Pulmonary artery endothelial cell (primary cell): ENCODE measurements at regions not wholly inside any gene's neighbourhood (a gene's known extent, or its start where the extent isn't known, plus 50 kb on each side); places are given as distances from the start of the nearest gene placed in this dataset.

ENCODE experiments used
- DNase-seq: peaks from one replicate; pipeline ENCODE4 v3.0.0-alpha.2; 2011; ENCODE audit warnings: low read depth, low spot score

DNA sequence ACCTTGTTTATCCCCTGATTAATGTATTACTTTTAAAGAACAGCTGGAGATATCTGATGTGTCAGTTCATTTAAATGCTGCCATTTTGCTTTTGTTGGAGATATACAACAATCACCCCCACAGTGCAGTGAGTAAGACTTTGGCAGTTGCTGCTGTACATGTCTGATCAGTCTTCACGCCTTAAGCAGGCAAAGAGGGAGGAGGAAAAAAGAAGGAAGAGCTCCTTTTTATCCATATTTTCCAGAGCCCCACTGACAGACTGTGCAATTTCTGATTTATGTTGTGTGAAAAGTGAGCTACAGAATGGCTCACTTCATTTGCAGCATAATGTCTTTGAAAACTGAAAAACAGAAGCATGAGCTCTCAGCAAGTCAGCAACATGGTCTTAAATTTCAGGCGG lies 319.7 kb upstream of the LRIG3 start:
- no peak for DNase-seq

DNA sequence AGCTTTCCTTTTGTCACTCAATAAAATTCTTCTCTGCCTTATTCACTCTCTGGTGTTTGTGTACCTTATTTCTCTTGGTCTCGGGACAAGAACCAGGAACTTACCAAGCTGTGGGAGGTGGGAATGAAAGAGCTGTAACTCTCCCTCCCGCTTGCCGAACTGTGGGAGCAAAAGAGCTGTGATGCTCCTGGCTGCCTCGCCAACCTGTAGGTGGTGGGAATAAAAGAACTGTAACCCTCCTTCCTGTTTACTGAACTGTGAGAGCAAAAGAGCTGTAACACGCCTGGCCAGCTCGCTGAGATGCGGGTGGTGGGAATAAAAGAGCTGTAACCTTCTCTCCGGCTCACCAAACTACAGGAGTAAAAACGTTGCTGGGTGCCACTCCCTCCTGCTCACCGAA lies 314.1 kb upstream of the LRIG3 start:
- no peak for DNase-seq

DNA sequence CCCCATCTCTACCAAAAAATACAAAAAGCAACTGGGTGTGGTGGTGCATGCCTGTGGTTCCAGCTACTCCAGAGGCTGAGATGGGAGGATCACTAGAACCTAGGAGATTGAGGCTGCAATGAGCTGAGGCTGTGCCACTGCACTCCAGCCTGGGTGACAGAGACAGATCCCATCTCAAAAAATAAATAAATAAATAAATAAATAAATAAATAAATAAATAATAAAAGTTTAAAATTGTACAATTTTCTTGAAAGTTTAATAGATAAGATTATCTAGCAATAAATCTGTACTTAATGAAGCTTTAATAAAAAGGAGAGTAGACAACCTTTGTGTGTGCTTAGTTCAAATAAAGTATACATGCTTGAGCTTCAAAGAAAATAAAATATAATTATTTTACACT lies 310.0 kb upstream of the LRIG3 start:
- no peak for DNase-seq

DNA sequence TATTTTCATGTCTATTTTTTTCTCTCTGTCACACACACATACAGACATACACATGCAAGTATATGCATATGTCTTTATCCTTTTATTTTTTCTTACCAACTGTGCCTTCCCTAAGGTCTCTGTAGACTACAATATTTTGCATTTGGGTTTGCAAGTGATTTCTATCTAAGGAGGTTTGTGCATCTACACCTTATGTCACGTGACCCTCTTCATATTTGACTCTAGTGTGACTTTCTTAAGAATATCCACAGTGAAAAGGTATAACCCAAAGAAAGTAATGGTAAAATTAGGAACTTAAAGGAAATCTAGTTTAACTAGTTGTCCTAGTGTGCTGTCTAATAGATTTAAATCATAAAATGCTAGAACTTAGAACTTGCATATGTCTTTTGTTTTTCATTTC lies 298.8 kb upstream of the LRIG3 start:
- no peak for DNase-seq

DNA sequence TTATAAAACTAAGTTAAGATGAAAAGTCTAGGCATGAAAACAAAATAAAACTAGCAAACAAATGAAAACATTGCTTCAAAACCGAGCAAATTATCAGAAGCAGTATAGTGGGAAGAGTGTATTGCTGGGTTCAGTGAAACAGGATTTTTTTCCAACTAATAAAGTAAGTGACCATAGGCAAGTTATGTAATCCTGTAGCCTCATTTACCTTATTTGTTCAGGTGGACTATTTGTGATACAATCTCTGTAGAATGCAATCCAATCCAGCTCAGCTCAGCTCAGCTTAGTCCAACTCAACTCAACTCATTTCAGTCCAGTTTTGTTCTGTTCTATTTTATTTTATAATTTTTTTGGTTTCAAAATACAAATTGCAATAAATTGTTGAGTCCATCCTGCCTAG lies 276.7 kb upstream of the LRIG3 start:
- no peak for DNase-seq

DNA sequence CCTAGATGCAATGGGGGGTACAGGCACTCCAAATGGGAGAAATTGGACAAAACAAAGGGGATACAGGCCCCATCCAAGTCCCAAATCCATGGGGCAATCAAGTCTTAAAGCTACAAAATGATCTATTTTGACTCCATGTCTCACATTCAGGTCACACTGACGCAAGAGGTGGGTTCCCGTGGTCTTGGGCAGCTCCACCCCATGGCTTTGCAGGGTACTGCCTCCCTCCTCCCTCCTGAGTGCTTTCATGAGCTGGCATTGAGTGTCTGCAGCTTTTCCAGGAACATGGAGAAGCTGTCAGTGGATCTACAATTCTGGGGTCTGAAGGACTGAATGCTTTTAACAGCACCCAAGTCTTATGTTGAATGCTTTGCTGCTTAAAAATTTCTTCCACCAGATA lies 274.5 kb upstream of the LRIG3 start:
- no peak for DNase-seq

DNA sequence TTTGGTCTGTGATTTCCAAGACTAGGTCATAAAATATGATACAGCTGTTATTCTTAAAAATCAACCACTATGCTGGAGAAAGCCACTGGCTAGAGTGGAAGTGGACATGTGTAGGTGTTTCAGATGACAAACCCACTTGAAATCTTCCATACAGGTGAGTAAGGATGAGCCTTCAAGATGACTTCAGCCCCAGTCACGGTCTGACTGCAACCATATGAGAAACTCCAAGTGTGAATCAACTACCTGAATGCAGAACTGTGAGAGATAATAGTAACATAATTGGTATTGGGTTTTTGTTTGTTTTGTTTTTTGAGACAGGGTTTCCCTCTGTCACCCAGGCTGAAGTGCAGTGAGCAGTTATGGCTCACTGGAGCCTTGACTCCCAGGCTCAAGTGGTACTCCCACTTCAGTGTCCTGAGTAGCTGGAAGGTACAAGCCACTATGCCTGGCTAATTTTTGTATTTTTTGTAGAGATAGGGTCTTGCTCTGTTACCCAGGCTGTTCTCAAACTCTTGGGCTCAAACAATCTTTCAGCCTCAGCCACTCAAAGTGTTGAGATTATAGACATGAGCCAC lies 273.3 kb upstream of the LRIG3 start:
- no peak for DNase-seq

DNA sequence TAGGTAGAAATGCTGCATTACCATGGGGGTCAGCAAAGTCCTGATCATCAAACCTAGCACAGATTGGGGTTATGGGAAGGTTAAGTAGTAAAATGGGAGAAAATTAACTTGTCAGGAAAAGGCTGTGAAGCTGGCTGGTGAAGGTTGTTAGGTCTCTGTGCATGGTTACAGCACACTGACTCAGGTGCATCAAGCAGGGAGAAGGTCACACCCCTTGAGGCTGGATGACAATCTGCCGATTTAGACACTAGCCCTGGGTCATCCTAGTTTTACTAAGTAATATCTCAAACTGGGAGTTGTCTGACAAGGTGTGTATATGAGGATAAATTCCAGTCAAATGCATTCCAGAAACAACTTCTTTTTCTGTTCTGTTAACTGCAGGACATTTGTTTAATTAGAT lies 271.1 kb upstream of the LRIG3 start:
- no peak for DNase-seq

DNA sequence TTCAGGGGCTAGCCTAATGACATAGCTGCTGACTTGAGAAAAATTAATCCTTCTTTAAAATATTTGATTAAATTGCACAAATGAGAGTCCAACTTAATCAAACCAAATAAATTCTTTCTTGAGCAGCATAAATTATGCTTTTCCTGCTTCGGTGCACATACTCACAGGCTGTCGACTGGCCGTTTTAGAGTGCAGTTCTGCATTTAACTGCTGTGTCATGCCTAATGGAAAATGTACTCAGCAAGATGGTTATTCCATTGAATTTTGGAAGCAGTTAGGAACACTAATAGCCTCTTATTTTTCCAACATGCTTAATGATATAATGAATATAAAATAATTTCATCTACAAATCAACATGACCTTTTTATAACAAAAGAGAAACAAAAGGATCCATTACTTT lies 266.1 kb upstream of the LRIG3 start:
- no peak for DNase-seq

DNA sequence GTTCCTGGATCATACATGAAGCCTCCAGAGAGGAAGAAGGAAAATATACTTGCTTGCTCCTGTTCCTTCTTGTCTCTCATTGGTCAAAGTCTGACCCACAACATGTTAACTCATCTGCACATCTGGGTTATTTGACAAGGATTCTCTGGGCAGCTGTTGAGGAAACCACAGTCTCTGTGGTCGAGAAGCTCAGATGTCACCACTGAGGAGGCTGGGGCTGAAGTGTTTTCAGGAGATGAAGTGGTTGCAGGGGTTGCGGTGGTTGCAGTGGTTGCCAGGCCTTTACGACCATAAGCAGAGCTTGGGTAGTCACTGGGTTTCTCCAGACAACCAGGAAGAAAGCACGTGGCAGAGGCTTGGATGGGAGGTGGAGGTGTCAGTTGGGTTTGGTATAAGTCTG lies 265.0 kb upstream of the LRIG3 start:
- no peak for DNase-seq

DNA sequence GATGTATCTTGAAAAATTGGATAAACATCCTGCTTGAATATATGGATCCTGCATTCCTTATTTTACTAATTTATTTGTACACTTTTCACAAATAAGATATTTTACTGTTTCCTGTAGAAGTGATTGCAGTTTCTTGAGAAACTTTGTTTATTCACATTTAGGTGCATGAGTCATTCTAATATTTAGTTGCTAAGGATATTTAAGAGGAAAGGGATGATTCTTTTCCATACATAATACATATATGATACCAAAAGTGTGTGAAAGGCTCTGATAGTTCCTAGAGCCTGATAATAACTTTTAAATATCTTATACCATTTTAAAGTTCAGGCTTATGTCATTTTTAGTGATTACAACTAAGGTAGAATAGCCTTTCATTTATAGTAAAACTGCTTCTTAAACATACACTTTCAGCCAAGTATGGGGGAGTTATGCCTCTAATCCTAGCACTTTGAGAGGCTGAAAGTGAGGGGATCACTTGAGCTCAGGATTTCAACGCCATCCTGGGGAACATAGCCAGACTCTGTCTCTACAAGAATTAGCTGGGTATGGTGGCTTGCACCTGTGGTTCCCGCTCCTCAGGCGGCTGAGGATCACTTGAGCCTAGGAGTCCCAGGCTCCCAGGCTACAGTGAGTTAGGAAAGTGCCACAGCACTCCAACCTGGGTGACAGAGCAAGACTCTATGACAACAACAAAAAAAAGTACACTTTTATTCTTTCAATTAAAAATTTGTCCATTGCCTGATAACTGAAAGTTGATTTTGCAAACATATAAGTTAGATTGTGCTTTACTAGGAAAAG lies 262.6 kb upstream of the LRIG3 start:
- DNase-seq = no peak

DNA sequence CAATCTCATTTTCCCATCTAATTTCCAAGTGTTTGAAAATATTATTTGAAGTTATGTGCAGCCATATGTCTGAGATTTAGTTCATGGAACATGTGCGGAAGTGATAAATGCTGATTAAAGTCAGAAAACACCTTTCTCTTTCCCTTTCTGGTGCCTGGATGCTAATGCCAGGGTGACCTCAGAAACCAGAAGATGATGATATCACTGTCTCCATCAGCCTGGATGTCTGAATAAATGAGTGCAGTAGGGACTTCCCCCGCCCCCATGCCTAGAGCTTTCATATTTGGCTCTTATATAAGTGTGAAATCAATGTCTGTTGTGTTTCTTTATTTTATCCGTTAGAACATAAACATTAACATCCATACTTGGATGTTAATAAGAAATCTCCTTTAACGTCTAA lies 261.9 kb upstream of the LRIG3 start:
- DNase-seq = no peak

DNA sequence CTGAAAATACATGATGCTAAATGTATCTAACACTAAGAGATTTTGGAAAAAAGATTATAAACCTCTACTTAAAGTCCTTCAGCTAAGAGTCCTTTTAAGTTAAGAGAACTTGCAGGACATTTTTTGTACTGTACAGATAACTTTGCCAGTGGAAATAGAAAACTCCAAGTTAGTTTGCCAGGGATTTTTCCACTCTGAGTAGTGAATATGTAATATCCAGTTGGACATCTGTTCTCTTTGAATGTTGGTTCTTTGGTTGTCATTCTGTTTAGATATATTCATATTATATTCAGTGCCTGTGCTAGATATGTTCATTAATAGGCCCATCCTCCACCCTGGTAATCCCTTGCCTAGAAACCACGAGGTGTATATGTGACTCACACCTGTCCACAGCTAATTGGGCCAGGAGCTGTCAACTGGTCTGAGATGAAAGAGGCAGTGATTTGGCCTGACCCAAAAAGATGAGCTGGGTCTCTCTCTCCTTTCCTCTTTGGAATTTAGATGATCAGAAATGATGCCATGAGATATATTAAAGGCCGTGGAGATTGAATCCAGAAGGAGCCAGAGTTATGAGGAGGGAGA lies 261.0 kb upstream of the LRIG3 start:
- no peak for DNase-seq

DNA sequence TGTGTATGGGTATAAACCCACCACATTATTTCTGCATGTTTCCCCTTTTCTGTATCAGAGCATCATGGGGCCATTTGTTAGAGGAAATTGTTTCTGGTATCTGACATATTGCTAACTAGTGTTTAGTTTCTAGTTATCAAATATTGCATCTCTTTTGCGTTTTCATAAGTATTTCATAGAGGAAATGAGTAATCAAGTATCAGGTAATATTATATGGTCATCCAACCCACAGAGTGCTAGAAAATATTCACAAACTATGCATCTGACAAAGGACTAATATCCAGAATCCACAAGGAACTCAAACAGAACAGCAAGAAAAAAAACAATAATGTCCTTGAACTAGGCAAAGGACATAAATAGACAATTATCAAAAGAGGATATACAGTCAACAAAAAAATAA lies 258.9 kb upstream of the LRIG3 start:
- DNase-seq = no peak

DNA sequence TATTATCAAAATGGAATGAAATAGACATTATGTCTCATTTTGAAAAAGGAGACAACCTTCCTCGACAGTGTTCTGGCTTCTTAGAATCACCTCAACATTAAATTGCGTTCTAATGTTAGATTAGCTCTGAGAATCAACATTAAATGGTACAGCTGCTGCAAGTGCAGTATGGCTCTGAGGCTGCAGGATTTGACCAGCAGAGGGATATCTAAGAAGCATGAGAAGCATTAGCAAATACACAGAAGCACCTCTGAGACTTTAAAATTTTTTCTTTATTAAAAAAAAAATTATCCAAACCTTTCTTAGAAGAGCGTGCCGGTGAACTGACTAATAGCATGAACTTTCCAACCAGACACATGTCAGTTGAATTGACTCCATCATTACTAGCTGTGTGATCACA lies 253.4 kb upstream of the LRIG3 start:
- no peak for DNase-seq

DNA sequence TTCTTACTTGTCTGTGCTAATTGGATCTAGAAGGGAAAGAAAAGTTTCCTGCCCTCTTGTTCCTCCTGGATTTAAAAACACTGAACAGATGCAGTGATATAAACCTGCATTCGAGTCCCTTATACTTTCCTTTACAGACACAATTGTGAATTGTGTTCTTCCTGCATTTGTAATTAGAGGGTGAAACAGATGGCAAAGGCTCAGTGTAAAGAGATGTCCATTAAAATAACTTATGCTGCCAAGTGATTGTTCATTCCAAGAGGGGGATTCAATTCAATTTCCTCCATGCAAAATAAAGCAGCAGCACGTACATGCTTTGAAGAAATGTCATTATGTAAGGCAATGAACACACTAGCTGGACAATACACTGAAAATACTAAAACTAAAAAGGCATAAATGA lies 248.3 kb upstream of the LRIG3 start:
- DNase-seq = no peak

DNA sequence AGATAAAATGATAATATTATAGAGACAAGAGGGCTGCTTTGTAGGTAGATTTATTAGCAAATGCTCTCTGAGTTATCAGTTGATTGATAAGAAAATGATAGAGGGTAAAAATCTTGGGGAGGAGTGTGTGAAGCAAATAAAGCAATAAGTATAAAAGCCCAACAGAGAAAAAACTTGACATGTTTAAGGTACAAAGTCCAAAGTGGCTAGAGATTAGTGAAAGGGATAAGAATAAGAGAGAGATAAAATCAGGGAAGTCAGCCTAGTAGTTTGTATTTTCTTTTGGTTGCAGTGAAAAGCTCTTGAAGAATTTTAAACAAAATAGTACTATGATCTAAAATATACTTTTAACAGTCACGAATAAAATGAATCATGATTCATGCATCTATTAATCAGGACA lies 246.2 kb upstream of the LRIG3 start:
- no peak for DNase-seq

DNA sequence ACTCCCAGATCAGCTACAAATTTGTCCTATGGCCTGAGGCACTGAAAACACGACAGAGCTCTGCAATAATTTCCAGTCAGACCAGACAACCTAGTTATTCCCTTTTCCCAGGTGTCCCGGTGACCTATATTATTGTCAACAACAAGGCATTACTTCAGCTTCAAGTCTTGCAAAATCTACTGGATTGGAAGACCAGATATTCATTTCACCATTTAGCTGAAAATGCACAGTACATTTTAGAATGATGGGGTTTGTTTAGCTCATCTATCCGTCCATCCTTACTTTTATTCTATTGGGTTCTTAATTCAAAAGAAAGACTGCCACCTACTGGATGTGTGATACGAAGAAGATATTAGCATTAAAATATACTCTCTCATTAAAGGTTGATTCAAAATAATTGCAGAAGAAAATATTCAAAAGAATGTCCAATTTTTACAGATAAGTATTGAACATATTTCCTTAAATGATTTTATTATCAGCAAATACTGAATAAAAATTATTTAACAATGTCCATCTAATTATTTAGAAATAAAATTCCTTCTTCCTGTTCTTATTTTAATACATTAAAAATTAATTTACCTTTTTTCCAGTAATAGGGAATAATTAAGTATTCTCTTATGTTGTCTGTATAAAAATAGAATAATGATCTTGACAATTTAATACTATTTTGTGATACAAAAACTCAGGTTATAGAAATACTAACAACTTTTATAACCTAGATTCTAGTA lies 244.9 kb upstream of the LRIG3 start:
- DNase-seq = no peak

DNA sequence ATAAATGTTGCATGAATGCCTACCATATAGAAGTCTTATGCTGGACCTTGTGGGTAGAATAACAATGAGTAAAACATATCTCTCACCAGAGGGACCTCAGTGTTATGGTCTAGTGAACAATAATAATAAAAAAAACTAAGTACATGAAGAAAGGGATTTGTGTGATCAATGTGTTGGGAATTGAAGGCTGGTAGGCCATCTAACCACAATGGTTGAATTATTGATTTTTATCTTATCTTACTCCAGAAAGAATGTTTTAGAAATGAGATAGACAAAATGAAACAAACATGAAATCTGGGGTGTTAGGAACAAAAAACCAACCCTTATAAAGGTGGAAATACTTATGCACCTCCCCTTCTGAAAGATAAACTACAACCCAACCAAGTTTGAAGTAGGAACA lies 243.9 kb upstream of the LRIG3 start:
- DNase-seq = no peak

DNA sequence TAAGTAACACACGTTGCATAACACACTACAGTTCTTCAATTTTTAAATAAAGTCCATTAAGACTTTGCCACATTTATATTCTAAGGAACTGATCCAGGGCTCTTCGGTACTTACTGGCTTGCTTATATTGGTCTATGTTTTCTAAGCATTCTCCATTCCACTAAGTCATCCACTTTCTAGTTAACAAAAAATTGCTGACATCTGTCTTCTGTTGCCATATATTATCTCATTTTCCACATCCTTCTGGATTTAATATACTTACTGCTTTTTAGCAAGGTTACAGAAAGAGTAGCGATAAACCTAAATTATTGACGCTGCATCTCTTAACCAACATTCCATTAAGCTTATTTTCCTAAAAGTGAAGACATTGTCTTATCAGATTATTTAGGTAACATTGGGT lies 238.4 kb upstream of the LRIG3 start:
- DNase-seq = no peak

DNA sequence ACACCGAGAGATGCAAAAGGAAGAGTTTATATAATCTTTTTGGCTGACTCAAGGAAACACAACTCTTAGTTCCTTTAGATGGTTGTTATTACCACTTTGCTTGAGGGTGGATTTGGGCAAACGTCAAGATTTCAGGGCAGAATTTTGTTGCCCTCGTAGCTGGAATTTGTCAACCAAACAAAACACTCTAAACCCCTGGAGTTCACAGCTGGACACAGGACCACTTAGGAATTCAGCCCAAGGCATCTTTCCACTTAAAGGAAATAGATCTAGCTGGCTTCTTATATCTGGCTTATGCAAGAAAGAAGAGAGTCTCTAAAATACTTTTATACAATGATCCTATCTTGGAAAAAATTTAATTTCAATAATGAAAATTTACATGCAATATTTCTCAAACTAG lies 237.8 kb upstream of the LRIG3 start:
- no peak for DNase-seq

DNA sequence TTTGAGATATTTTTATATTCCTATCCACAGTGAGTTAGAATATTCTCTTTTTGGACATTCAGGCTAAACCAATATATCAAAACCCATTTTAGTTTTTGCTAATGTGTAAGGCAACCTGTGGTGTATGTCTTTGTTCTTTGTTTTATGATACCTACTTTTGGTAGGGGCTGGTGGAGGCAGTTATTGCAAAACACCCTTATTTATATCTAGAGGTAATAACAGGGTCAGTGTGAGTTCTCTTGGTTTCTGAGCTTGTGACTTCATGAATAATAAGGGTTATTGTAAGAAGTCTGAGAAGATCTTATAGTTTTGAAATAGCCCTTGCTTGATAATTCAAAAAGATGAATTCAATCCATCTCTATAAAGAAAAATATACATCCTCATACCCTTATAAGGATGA lies 235.1 kb upstream of the LRIG3 start:
- no peak for DNase-seq

DNA sequence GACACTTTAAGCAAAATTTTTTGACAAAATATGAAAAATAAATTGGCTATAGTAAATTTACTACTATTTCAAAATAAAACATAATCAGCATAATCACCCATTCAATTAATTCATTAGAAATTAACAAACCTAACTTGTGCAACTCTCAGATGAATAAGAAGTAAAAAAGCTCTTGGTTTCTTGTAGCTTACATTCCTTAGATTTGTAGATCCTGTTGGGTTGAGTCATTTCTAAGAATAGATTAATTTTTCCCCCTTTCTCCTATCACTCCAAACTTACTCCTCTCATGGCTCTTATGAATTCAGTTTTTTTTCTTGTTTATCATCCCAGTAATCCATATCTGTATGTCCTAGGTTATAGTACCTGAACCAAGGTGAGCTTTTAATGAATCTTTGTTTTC lies 230.9 kb upstream of the LRIG3 start:
- DNase-seq = no peak
